ENCODE measurements at regions not wholly inside any gene's neighbourhood (a gene's known extent, or its start where the extent isn't known, plus 50 kb on each side); places are given as distances from the start of the nearest gene placed in this dataset.

DNA sequence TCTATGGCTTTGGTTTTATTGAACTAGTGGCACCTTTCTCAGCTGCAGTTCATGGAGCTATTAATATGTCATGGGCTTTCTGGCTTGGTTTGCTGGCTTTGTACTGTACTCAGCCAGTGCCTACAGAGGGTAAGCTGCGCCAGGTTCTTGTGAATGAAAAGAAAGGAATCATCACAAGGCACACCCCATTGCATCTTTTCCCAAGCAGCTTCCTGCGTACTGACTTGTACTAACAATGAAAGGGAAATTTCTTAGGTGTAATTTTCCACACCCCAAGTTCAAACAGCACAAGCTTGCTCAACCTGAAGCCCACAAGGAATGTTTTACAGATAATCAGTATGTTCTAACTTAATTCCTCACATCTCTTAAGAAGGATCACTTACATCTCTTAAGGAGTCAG is 78.0 kb upstream of the TNFSF18 start:
- DNase-seq (ENCODE audit: low read depth in 2 of 2) = no peak

DNA sequence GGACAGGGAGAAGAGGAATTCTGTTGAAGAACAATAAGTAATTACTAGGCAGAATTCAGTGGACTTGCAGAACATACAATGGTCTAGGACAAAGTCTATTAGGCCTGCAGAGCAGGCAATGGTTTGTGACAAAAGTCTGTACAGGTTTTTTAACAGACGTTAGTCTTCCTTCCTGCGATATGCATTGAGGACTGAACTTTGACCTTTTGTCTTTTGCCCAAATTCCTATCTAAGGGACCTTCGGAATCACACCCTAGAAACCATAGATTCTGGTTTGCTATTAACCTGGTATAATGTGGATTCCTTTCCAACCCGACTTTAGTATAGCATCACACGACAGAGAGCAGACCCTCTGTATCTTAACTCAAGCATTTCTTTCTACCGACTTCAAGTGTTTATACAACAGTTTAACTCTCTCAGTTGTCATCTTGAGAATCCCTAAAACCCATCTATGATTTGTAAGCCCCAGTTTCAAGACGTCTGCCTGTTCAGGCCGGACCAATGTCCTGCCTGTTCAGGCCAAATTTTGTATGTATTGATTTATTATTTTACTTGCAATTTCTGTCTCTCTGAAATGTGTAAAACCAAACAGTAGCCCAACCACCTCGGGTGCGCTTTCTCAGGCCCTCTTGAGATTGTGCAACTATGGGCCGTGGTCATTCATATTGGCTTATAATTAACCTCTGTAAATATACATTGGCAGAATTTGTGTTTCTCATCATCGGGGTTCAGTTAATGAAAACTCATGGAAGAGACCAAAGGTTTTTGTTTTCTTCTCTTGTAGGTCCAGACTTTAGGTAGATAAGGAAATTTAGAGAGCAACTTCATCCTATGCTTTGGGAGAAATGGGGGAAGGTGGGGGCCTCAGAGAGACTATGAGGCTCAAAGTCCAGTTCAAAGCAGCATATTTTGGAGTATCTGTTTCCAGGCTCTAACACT is 76.9 kb upstream of the TNFSF18 start:
- no peak for DNase-seq (ENCODE audit: low read depth in 2 of 2)

DNA sequence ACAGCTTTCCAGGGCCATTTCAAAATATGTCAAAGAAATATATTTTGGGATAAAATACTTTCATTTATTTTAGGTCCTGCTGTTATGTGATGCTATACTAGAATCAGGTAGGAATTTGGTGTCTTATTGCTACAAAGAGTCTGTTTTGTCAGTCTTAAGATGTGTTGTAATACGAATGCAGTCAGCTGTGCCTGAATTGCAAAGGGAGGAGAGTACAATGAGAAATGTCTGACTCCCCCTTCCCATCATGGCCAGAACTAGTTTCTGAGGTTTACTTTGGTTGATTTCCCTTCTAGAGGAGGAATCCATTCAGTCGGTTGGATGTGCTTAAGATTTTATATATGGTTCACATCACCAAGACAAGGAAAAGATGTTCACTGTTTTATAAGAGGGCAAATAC is 75.7 kb upstream of the TNFSF18 start:
- DNase-seq (ENCODE audit: low read depth in 2 of 2) = no peak

DNA sequence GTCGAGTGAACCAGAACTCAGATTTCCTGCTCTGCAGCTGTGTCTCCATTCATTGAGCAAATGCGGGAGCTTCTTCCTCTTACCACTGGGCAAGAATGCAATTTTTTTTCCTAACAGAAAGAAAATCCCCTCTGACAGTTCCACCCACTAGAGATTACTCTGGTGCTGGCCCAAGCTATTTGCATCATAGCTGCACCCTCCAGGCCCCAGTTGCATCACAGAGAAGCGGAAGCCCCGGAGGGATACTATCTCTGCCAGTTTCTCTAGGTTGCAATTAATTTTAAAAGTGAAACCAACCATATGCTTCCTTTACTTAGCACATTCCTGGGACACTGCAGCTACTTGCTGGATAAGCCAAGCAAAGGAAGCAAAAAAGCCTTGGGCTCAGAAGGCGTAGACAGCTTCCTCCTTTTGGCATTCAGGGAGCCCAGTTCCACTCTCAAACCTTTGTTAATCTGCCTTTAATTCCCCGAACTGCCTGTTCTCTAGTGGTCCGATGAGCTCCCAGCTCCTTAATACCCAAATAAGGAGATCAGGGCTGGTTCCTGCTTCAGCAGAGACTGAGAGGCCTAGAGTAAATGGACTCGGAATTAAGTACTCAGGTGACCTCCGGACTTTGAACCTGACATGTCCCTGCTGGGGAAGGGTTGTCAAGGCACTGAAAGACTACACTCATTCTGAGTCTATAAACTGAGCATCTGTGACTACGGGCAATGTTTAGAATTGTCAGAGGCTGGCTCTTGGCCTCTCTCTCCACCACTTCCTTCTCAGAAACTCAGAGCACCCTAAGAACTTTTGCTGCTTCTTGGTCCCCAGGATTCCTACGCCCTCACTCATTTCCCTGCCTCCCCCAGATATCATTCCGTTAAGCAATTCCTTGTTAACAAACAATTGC is 72.5 kb upstream of the TNFSF18 start:
- peak; percentile 85 to 86 for DNase-seq (ENCODE audit: low read depth in 2 of 2)

DNA sequence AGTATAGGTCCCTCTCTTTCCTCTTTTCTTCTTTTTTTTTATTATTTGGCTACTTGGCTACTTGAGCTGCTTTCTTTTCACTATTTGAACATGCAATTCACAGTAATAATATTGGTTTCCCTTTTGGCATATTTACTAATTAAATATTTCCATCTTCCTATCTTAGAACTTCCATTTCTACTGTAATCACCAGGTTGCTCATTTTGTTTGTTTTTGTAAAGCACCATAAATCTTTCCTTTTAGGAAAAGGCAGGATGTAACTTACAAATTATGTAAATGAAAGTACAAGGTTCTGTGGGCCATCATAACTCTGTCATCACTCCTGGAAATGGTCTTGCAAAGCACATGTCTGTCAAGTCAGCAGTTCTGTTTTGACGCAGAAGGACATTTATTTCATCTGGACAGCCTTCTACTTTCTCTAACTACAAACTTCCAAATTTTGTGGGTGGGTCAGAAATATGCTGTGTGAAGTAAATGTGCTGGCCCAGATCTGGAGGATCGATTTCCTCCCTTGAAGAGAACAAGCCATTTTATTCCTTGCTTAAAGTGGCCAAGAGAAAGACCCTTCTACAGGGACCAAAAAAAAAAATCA is 71.7 kb upstream of the TNFSF18 start:
- no peak for DNase-seq (ENCODE audit: low read depth in 2 of 2)

DNA sequence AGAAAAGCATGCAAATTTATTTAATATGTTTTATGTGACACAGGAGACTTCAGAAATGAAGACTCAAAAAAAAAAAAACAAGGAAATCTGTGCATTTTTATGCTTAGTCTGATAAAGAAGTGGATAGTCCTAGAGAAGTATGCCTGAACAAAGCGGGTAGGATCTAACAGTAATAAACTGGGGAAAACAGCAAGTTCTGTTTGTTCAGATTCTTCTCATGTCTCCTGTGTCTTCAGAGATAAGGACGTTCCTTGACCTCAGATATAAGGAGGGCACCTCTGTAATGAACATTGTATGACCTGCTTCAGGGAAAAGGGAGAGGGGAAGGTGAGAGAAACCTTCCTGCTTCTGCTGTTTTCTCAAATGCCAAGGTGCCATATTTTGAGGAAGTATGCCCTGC is 67.7 kb upstream of the TNFSF18 start:
- DNase-seq (ENCODE audit: low read depth in 2 of 2) = no peak

DNA sequence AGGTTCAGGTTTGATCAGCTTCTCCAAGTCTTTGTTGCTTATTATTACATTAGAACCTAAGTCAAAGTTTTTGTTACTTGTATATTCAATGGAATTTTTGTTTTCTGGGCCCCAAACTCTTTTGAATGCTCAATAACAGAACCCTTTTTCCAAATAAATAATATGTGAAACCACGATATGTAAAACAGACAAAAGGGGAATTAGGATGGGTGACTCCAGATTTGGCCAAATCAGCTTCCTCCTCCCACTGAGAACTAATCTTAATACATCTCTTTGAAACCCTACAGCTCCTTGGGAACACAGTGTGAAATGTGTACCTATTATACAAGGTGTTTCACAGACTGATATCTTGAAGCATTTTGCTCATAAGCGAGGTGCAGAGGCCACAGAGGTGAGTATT is 67.0 kb upstream of the TNFSF18 start:
- DNase-seq (ENCODE audit: low read depth in 2 of 2) = no peak

DNA sequence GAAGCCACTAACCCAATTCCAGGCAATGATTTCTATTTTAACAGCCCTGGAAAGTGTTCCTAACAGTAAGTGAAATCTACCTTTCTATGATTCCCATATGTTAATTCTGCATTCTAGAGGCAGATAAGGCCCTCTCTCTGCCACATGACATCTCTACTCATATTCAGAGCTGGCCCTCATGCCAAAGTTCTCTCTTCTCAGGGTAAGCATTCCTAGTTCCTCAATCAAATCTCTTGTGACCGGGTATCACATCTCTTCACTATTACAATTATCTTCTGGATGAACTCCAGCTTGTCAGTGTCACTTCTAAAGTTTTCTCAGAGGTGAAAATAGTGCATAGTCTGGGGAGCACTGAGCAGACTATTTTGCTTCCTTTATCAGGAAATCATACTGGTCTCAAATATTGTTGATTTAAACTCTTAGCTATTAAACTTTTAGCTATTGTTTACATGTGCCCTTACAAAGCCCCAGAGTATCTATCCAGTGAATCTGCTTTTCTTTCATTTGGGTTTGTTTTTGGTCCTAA is 66.4 kb upstream of the TNFSF18 start:
- DNase-seq (ENCODE audit: low read depth in 2 of 2) = no peak

DNA sequence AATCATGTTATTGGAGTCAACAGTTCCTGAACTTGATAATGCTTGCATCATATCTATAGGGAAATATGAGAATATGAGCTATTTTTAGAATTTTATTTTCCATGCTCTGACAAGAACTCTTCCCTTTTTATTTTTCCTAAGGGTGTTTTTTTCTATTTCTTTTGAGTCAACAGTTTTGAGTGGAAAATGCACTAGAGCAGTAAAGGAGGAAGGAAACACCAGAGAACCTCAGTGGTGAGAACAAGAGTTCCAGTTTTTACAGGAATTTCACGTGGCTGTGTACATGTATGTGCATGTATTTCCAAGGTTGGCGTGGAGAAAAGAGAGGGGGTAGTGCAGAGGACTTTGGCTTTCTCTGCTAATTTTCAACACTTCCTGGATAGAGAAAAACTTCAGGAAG is 63.6 kb upstream of the TNFSF18 start:
- no peak for DNase-seq (ENCODE audit: low read depth in 2 of 2)

DNA sequence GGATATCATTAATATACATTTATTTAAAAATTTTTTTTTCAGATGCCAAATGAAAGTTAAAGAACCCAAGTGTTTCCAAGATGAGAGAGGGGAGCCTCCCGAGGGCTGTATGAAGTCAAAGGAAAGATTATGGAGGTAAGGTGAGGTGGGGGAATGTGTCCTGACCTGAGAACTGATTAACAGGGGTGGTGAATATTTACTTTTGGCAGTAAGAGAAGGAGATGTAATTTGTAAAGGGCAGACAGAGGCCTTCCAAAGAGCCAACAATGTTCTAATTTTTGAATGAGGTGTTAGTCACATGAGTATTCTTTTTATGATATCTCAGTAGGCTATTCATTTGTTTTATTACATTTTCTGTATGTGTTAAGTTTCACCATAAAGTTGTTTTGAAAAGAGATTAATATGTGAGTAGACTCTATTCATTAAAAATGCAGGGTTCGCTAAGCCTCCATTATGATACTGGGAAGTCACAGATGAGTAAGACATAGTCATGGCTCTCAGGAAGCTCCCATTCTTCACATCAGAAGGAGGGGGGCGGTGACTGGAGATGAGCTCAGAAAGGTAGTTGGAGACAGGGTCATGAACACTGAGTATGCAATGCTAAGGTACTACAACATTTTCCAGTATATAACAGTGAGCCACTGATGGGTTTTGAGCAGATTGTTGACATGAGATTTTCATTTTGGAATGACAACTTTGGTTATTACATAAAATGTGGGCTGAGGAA is 62.4 kb upstream of the TNFSF18 start:
- DNase-seq (ENCODE audit: low read depth in 2 of 2) = no peak

DNA sequence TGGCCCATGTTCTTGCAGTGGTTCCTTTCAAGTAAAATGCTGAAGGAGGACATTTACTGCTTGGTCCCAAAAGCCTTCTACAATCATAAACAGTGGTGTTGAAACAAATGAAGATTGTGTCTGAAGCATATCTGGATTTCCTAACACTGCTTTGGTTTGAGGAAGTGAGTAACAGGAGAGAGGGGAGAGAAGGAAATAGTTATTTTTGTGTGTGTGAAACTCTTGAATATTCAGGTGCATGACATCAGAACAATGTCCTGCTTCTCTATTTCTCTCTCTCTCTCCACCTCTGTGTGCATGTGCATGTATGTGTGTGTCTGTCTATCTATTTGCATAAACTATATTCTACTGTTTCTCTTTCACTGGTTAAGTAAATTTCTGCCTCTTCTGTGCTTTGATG is 61.4 kb upstream of the TNFSF18 start:
- no peak for DNase-seq (ENCODE audit: low read depth in 2 of 2)

DNA sequence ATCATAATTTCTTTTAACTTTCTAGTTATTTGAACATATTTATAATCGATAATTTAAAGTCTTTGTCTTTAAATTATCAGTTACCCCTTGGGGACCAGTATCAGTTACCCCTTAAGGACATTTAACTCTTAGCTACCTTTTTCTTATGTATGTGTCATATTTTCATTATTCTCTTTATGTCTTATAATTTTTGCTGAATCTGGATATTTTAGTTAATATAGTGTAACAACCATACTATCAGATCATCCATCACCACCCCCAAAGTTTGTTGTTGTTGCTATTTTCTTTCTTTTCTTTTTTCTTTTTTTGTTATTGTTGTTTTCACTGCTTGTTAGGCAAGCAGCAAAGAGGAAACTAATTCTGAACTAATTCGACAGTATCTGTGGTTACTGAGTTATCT is 57.0 kb upstream of the TNFSF18 start:
- no peak for DNase-seq (ENCODE audit: low read depth in 2 of 2)

DNA sequence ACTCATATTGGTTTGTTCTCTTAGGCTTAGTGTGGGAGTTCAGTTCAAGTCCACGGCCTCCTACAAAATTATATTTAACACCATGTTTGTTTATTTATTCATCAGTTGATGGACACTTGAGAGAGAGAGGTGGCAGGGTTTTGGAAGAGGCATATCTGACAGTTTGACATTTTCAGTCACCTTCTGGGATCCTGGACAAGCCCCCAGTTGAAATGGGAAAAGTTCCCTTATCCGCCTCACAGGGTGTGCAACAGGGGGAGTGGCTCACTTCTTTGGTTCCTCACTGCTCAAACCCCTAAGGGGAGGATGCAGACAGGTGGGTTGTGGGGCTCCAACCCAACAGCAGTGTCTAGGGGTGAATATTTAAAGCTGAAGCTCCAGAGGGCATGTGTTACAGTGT is 52.3 kb upstream of the TNFSF18 start:
- DNase-seq (ENCODE audit: low read depth in 2 of 2) = no peak

DNA sequence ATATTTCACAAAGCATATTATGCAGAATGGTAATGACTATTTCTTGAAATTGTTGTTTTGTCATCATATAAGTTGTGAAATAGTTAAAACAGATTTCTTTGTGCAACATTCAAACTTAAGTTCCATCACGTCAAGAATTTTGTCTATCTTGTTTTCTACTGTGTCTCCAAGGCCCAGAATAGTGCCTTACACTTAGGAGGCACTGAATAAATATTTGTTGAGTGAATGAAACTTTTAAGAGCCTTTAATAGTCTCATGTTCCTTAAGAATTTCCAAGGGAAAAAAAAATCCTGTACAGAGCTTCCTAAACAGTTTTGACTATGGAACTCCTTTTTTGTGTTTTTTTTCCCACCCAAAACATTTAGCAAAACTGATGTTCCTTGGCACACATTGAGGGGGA is 50.8 kb upstream of the TNFSF18 start:
- DNase-seq (ENCODE audit: low read depth in 2 of 2) = no peak

DNA sequence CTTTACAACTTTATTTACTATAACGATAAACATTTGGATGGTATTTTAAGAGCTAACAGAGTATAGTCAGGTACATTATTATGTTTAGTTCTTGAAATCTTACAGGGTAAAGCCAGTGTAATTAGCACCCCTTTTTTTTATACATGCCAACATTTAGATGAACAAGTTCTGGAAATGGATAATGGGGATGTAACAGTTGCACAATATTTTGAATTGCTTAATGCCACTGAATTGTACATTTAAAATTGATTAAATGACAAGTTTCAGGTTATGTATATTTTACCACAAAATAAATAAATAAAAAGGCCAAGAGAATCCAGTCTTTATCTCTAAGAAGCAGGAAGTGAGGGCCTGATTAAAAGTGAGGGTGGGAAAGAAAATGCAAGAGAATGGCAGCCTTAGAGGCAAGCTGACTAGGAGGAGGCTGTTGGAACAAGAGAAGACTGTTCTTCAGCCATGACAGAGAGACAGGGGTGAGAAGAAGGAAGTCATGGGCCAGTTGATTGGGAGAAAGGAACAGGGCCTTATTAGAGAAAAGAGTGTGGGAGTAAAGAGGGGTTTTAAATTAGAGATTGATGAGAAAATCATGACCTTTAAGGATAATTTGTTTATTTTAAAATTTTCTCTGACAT is 49.9 kb upstream of the TNFSF18 start:
- DNase-seq (ENCODE audit: low read depth in 2 of 2) = no peak

Data from fibroblast of skin of left quadriceps (primary cell).